Calu3 (cell line): ENCODE measurements at regions not wholly inside any gene's neighbourhood (a gene's known extent, or its start where the extent isn't known, plus 50 kb on each side); places are given as distances from the start of the nearest gene placed in this dataset.

ENCODE experiments used
- BruUV-seq: library from RNA; stranded (reverse); fragments of 400-500 nt; replicated peaks from 2 replicates; lab custom pipeline; 2021; lab: Mats Ljungman, UMichigan
- CTCF ChIA-PET: fragments of 300-600 bp; sonication (Branson Sonifier 250); formaldehyde crosslinking; loops from one replicate; lab custom pipeline; 2022; ENCODE audit warnings: antibody characterized with exemption; lab: Charles Lee
- DNase-seq: peaks from one replicate; pipeline ENCODE4 v3.0.0; 2022
- H3K27ac Mint-ChIP-seq: one replicate; pipeline ENCODE4 v1.8.0; 2022; ENCODE audit warnings: mixed read lengths; ENCODE audit not compliant: unreplicated experiment
- H3K27me3 Mint-ChIP-seq: one replicate; pipeline ENCODE4 v1.8.0; 2022; ENCODE audit warnings: mixed read lengths; ENCODE audit not compliant: unreplicated experiment
- H3K36me3 Mint-ChIP-seq: one replicate; pipeline ENCODE4 v1.8.0; 2022; ENCODE audit warnings: mild to moderate bottlenecking, moderate library complexity, mixed read lengths; ENCODE audit not compliant: insufficient read depth, unreplicated experiment
- H3K4me1 Mint-ChIP-seq: one replicate; pipeline ENCODE4 v1.8.0; 2022; ENCODE audit warnings: mild to moderate bottlenecking, low read depth, mixed read lengths; ENCODE audit not compliant: unreplicated experiment
- H3K4me3 Mint-ChIP-seq: one replicate; pipeline ENCODE4 v1.8.0; 2022; ENCODE audit warnings: mild to moderate bottlenecking, low read depth, moderate library complexity, mixed read lengths; ENCODE audit not compliant: unreplicated experiment
- H3K9me3 Mint-ChIP-seq: one replicate; pipeline ENCODE4 v1.8.0; 2022; ENCODE audit warnings: low read depth, mixed read lengths; ENCODE audit not compliant: unreplicated experiment
- CTCF ChIP-seq: fragments of 200-600 bp; IDR thresholded peaks from one replicate; pipeline ENCODE4 v1.8.0; 2022; ENCODE audit warnings: antibody characterized with exemption; ENCODE audit not compliant: unreplicated experiment
- intact Hi-C: fragments of 100-400 bp; cut with micrococcal nuclease; formaldehyde crosslinking; loops from one replicate; pipeline ENCODE4 v1.10.0; 2022; ENCODE audit not compliant: unreplicated experiment

GRCh38 chr15:38857814-38858213, 293.2 kb upstream of the RASGRP1 start:
- no TSS peak for BruUV-seq
- no peak for TF ChIP-seq CTCF
- intact Hi-C loops = no loop called here
- no peaks in the 10 kb centered on the region for H3K27me3 Mint-ChIP-seq
- no peak overlapping the region for H3K27ac Mint-ChIP-seq
- no peaks in the 10 kb centered on the region for H3K9me3 Mint-ChIP-seq
- H3K36me3 Mint-ChIP-seq = no peaks in the 10 kb centered on the region
- CTCF ChIA-PET = no interaction called here
- no peaks in the 10 kb centered on the region for H3K4me1 Mint-ChIP-seq
- no peak for DNase-seq
- no peak overlapping the region for H3K4me3 Mint-ChIP-seq

- H3K4me1 Mint-ChIP-seq = no peaks in the 10 kb centered on the region
- H3K27me3 Mint-ChIP-seq = no peaks in the 10 kb centered on the region
- H3K27ac Mint-ChIP-seq = no peak overlapping the region
- no peak overlapping the region for H3K4me3 Mint-ChIP-seq
- DNase-seq = no peak
- no TSS peak for BruUV-seq
- no peaks in the 10 kb centered on the region for H3K36me3 Mint-ChIP-seq
- intact Hi-C loops = no loop called here
- TF ChIP-seq CTCF = no peak
- no peaks in the 10 kb centered on the region for H3K9me3 Mint-ChIP-seq
- CTCF ChIA-PET = no interaction called here
These were observed 295.0 kb upstream of the RASGRP1 start for GRCh38 chr15:38859574-38859973.

GRCh38 chr15:38860253-38860652, 295.6 kb upstream of the RASGRP1 start:
- no peak for TF ChIP-seq CTCF
- no peaks in the 10 kb centered on the region for H3K27me3 Mint-ChIP-seq
- H3K4me3 Mint-ChIP-seq = no peak overlapping the region
- no peaks in the 10 kb centered on the region for H3K4me1 Mint-ChIP-seq
- intact Hi-C loops = no loop called here
- no peaks in the 10 kb centered on the region for H3K9me3 Mint-ChIP-seq
- H3K36me3 Mint-ChIP-seq = no peaks in the 10 kb centered on the region
- CTCF ChIA-PET = no interaction called here
- DNase-seq = no peak
- H3K27ac Mint-ChIP-seq = no peak overlapping the region
- BruUV-seq = no TSS peak

GRCh38 chr15:38860674-38861073, 296.1 kb upstream of the RASGRP1 start:
- TF ChIP-seq CTCF = no peak
- CTCF ChIA-PET = no interaction called here
- Mint-ChIP-seq H3K4me1 (no peaks in the 10 kb centered on the region), H3K27ac (no peak overlapping the region), H3K27me3 (no peaks in the 10 kb centered on the region), H3K36me3 (no peaks in the 10 kb centered on the region), H3K4me3 (no peak overlapping the region), H3K9me3 (no peaks in the 10 kb centered on the region)
- BruUV-seq = no TSS peak
- DNase-seq = no peak
- intact Hi-C loops = no loop called here
